PC-9 (cell line): ENCODE measurements at regions not wholly inside any gene's neighbourhood (a gene's known extent, or its start where the extent isn't known, plus 50 kb on each side); places are given as distances from the start of the nearest gene placed in this dataset.

Experiments used
- BruUV-seq: library from RNA; stranded (reverse); fragments of 400-500 nt; replicated peaks from 2 replicates; lab custom pipeline; 2021; lab: Mats Ljungman, UMichigan
- CTCF ChIA-PET: fragments of 300-600 bp; sonication (Branson Sonifier 250); formaldehyde crosslinking; loops from one replicate; lab custom pipeline; 2022; ENCODE audit warnings: antibody characterized with exemption; lab: Charles Lee
- POLR2A ChIA-PET: fragments of 300-600 bp; sonication (Branson Sonifier 250); formaldehyde crosslinking; loops from one replicate; lab custom pipeline; 2022; ENCODE audit warnings: antibody characterized with exemption; ENCODE audit not compliant: unreplicated experiment; lab: Charles Lee
- DNase-seq, 2 experiments: peaks; one replicate each; pipeline versions ENCODE4 v3.0.0 to v3.0.0-alpha.2; 2015 to 2022; ENCODE audit warnings: mixed read lengths in 1 of 2
- H2AFZ ChIP-seq: fragments of 200-600 bp; sonication (generic); 2 replicates; pipeline ENCODE4 v1.8.1; 2017; ENCODE audit warnings: antibody characterized with exemption
- H3F3A ChIP-seq: fragments of 200-600 bp; sonication (generic); 2 replicates; pipeline ENCODE4 v1.8.1; 2017; ENCODE audit warnings: antibody characterized with exemption, mild to moderate bottlenecking, low read depth; ENCODE audit not compliant: insufficient read depth
- H3K27ac ChIP-seq: fragments of 200-600 bp; sonication (generic); 2 replicates; pipeline ENCODE4 v1.6.1; 2016; ENCODE audit warnings: mixed run types
- H3K27me3 ChIP-seq: fragments of 200-600 bp; sonication (generic); 2 replicates; pipeline ENCODE4 v1.6.1; 2016; ENCODE audit warnings: low read depth, mixed run types; ENCODE audit not compliant: insufficient read depth
- H3K36me3 ChIP-seq: fragments of 200-600 bp; sonication (generic); 2 replicates; pipeline ENCODE4 v1.6.1; 2016; ENCODE audit warnings: low read depth, mixed run types
- H3K4me1 ChIP-seq: fragments of 200-600 bp; sonication (generic); replicated peaks from 2 replicates; pipeline ENCODE4 v1.6.1; 2016; ENCODE audit warnings: mixed run types; ENCODE audit not compliant: insufficient read depth
- H3K4me2 ChIP-seq: fragments of 200-600 bp; sonication (generic); 2 replicates; pipeline ENCODE4 v1.6.1; 2017; ENCODE audit warnings: mixed run types
- H3K4me3 ChIP-seq: fragments of 200-600 bp; sonication (generic); 2 replicates; pipeline ENCODE4 v1.6.1; 2016; ENCODE audit warnings: mixed run types
- H3K79me2 ChIP-seq: fragments of 200-600 bp; sonication (generic); 2 replicates; pipeline ENCODE4 v1.6.1; 2017; ENCODE audit warnings: low read depth, mixed run types
- H3K9me2 ChIP-seq: fragments of 200-600 bp; sonication (generic); 2 replicates; pipeline ENCODE4 v1.8.1; 2017; ENCODE audit warnings: mild to moderate bottlenecking; ENCODE audit not compliant: insufficient read depth
- H3K9me3 ChIP-seq: fragments of 200-600 bp; sonication (generic); 2 replicates; pipeline ENCODE4 v1.8.1; 2016; ENCODE audit warnings: low read depth; ENCODE audit not compliant: insufficient read depth
- H4K20me1 ChIP-seq: fragments of 200-600 bp; sonication (generic); 2 replicates; pipeline ENCODE4 v1.8.1; 2017; ENCODE audit not compliant: insufficient read depth
- EZH2 ChIP-seq: fragments of 200-600 bp; sonication (generic); IDR thresholded peaks from 2 replicates; pipeline ENCODE4 v1.8.0; 2017; ENCODE audit warnings: antibody characterized with exemption, low read depth
- intact Hi-C: fragments of 100-400 bp; cut with micrococcal nuclease; formaldehyde crosslinking; loops from one replicate; pipeline ENCODE4 v1.10.0; 2022; ENCODE audit not compliant: unreplicated experiment
- TF ChIP-seq, protein P1 (sequence below): fragments of 200-600 bp; sonication (generic); conservative IDR thresholded peaks from 2 replicates; pipeline ENCODE4 v1.6.1; 2017; ENCODE audit warnings: mixed run types, antibody characterized with exemption, mild to moderate bottlenecking, moderate library complexity

DNA sequence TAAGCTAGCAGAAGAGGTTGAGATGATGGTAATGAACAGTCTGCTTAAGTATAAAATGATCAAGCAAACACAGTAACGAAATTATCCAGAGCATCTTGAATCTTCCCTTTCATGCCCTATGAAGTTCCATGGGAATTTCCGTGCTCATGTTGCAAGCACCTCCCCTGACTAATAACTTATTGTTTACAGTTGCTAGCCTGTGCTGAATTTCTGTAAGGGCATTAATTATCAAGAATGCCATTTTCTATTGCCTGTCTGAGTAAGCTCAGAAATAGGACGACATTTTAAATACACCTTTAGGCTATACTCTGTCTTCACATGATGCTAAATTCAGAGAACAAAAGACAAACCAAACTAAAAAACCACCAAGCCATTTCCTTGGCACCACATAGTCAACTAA lies 257.5 kb upstream of the LRTM1 start:
- Histone ChIP-seq H3F3A (no peaks in the 10 kb centered on the region), H3K27ac (no peak overlapping the region), H3K4me2 (no peak overlapping the region), H3K79me2 (no peaks in the 10 kb centered on the region), H2AFZ (no peak overlapping the region), H3K9me2 (no peaks in the 10 kb centered on the region), H3K4me3 (no peak overlapping the region), H3K9me3 (no peaks in the 10 kb centered on the region), H4K20me1 (no peaks in the 10 kb centered on the region), H3K4me1 (no peaks in the 10 kb centered on the region), H3K27me3 (no peaks in the 10 kb centered on the region), H3K36me3 (no peaks in the 10 kb centered on the region)
- CTCF ChIA-PET: no interaction called here
- POLR2A ChIA-PET: no interaction called here
- intact Hi-C loops: no loop called here
- DNase-seq: no peak
- no TSS peak for BruUV-seq
- no peak for TF ChIP-seq EZH2
- TF ChIP-seq, protein P1, sequence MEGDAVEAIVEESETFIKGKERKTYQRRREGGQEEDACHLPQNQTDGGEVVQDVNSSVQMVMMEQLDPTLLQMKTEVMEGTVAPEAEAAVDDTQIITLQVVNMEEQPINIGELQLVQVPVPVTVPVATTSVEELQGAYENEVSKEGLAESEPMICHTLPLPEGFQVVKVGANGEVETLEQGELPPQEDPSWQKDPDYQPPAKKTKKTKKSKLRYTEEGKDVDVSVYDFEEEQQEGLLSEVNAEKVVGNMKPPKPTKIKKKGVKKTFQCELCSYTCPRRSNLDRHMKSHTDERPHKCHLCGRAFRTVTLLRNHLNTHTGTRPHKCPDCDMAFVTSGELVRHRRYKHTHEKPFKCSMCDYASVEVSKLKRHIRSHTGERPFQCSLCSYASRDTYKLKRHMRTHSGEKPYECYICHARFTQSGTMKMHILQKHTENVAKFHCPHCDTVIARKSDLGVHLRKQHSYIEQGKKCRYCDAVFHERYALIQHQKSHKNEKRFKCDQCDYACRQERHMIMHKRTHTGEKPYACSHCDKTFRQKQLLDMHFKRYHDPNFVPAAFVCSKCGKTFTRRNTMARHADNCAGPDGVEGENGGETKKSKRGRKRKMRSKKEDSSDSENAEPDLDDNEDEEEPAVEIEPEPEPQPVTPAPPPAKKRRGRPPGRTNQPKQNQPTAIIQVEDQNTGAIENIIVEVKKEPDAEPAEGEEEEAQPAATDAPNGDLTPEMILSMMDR: no peak

DNA sequence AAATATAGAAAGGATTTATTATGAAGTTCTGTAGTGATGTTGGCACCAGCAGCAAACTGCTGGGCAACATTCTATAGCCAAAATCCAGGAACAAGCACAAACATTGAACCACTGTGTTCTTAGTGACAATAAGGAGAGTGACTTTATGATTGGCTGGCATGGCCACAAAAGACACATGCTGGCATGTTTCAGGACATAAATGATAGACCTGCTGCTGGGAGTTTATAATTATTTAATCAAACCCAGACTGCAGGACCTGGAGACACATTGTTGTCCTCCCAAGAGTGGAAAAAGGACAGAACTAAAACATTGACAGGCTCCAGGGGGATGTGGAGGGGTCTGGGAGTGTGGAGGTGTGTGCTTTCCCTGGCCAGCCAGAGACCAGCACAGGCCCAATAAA lies 255.3 kb upstream of the LRTM1 start:
- POLR2A ChIA-PET: no interaction called here
- intact Hi-C loops: no loop called here
- CTCF ChIA-PET: no interaction called here
- H3K4me1 ChIP-seq: no peaks in the 10 kb centered on the region
- no peaks in the 10 kb centered on the region for H3K9me3 ChIP-seq
- no TSS peak for BruUV-seq
- no peaks in the 10 kb centered on the region for H3F3A ChIP-seq
- H3K27me3 ChIP-seq: no peaks in the 10 kb centered on the region
- H2AFZ ChIP-seq: no peak overlapping the region
- no peaks in the 10 kb centered on the region for H3K79me2 ChIP-seq
- TF ChIP-seq EZH2: no peak
- TF ChIP-seq, protein P1: no peak
- no peaks in the 10 kb centered on the region for H4K20me1 ChIP-seq
- H3K4me3 ChIP-seq: no peak overlapping the region
- H3K36me3 ChIP-seq: no peaks in the 10 kb centered on the region
- no peak overlapping the region for H3K4me2 ChIP-seq
- no peak overlapping the region for H3K27ac ChIP-seq
- no peak for DNase-seq
- no peaks in the 10 kb centered on the region for H3K9me2 ChIP-seq

DNA sequence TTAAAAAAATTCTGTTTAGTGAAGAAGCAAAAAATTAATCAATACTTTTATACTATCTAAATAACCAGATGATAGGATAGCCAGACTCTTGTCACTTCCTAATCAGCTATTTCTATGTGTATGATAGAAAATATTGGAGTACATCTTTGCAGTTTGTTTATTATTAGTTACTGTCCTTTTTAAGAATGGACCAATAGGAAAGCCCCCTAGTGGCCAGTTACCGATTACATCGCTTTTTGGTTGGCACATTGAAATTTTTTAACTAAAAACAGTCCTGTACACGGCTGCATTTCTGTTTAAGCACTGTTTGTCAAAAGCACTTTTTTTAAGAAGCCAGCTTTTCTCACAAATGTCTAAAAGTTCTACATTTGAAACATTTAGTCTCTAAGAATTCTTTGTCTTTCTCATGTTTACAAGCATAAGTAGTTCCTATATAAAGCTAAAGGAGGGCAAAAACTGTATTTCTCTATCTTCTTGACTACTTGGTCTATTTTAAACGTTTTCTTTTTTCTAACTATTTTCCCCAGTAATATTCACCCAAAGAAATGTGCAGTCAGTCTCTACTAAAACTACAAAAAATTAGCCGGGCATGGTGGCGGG lies 253.2 kb upstream of the LRTM1 start:
- no peaks in the 10 kb centered on the region for H3K79me2 ChIP-seq
- no peak for DNase-seq
- ChIA-PET POLR2A (no interaction called here), CTCF (interaction anchor here (0.6 kb wide), 1 partner anchor 119 kb away, joined by 3 read pairs; no protein-coding TSS in a partner anchor)
- no peaks in the 10 kb centered on the region for H3F3A ChIP-seq
- TF ChIP-seq EZH2: no peak
- TF ChIP-seq, protein P1: peak; percentile 70
- H3K9me3 ChIP-seq: no peaks in the 10 kb centered on the region
- H3K27me3 ChIP-seq: no peaks in the 10 kb centered on the region
- no peak overlapping the region for H3K27ac ChIP-seq
- no TSS peak for BruUV-seq
- no peaks in the 10 kb centered on the region for H3K4me1 ChIP-seq
- H3K9me2 ChIP-seq: no peaks in the 10 kb centered on the region
- H3K36me3 ChIP-seq: no peaks in the 10 kb centered on the region
- intact Hi-C loops: no loop called here
- H3K4me2 ChIP-seq: no peak overlapping the region
- no peaks in the 10 kb centered on the region for H4K20me1 ChIP-seq
- no peak overlapping the region for H3K4me3 ChIP-seq
- no peak overlapping the region for H2AFZ ChIP-seq
